GM19239 (cell line): ENCODE measurements at regions not wholly inside any gene's neighbourhood (a gene's known extent, or its start where the extent isn't known, plus 50 kb on each side); places are given as distances from the start of the nearest gene placed in this dataset.

ENCODE experiments used
- DNase-seq: peaks from one replicate; pipeline ENCODE4 v3.0.0; 2011; ENCODE audit warnings: low spot score; ENCODE audit not compliant: insufficient read length
- FAIRE-seq: peaks from 2 replicates; lab custom pipeline; 2011; peaks lifted over from hg19 to GRCh38; lab: Jason Lieb, UNC

- no peak for FAIRE-seq
- no peak for DNase-seq
Measured at GRCh38 chr2:13128139-13128538, 411.4 kb downstream of the TRIB2 start.

- no peak for FAIRE-seq
- no peak for DNase-seq
Measured at GRCh38 chr2:13135369-13135768, 418.6 kb downstream of the TRIB2 start.

GRCh38 chr2:13135856-13136255, 419.1 kb downstream of the TRIB2 start:
- no peak for DNase-seq
- FAIRE-seq = no peak

GRCh38 chr2:13137679-13138078, 420.9 kb downstream of the TRIB2 start:
- no peak for DNase-seq
- FAIRE-seq = no peak

- DNase-seq (no peak), FAIRE-seq (no peak)
Measured at GRCh38 chr2:13141315-13141714, 424.6 kb downstream of the TRIB2 start.

- FAIRE-seq = no peak
- DNase-seq = no peak
Measured at GRCh38 chr2:13143451-13143850, 426.7 kb downstream of the TRIB2 start.

GRCh38 chr2:13156916-13157315, 440.2 kb downstream of the TRIB2 start:
- DNase-seq = no peak
- no peak for FAIRE-seq

- FAIRE-seq = no peak
Measured at GRCh38 chr2:13158466-13158865, 441.7 kb downstream of the TRIB2 start.

GRCh38 chr2:13180729-13181128, 464.0 kb downstream of the TRIB2 start:
- FAIRE-seq (no peak), DNase-seq (no peak)

More at GRCh38 chr2:13158466-13158865, 441.7 kb downstream of the TRIB2 start:
- DNase-seq = no peak

- FAIRE-seq = no peak
Measured at GRCh38 chr2:13193075-13193474, 476.3 kb downstream of the TRIB2 start.

GRCh38 chr2:13193900-13194299, 477.2 kb downstream of the TRIB2 start:
- DNase-seq (peak; percentile 6), FAIRE-seq (peak; percentile 53)

More at GRCh38 chr2:13193075-13193474, 476.3 kb downstream of the TRIB2 start:
- DNase-seq = no peak

- no peak for FAIRE-seq
Measured at GRCh38 chr2:13195270-13195669, 478.5 kb downstream of the TRIB2 start.

GRCh38 chr2:13197248-13197647, 480.5 kb downstream of the TRIB2 start:
- no peak for FAIRE-seq

More at GRCh38 chr2:13195270-13195669, 478.5 kb downstream of the TRIB2 start:
- no peak for DNase-seq

GRCh38 chr2:13201924-13202323, 485.2 kb downstream of the TRIB2 start:
- no peak for FAIRE-seq

More at GRCh38 chr2:13197248-13197647, 480.5 kb downstream of the TRIB2 start:
- DNase-seq = no peak

GRCh38 chr2:13212115-13212514, 495.4 kb downstream of the TRIB2 start:
- FAIRE-seq = no peak
- DNase-seq = no peak

More at GRCh38 chr2:13201924-13202323, 485.2 kb downstream of the TRIB2 start:
- DNase-seq = no peak

- DNase-seq = no peak
- no peak for FAIRE-seq
Measured at GRCh38 chr2:13218205-13218604, 501.5 kb downstream of the TRIB2 start.

GRCh38 chr2:13227578-13227977, 510.8 kb downstream of the TRIB2 start:
- FAIRE-seq = no peak
- no peak for DNase-seq

- DNase-seq (no peak), FAIRE-seq (no peak)
Measured at GRCh38 chr2:13230221-13230620, 513.5 kb downstream of the TRIB2 start.

GRCh38 chr2:13240061-13240460, 523.3 kb downstream of the TRIB2 start:
- DNase-seq = no peak
- no peak for FAIRE-seq

- FAIRE-seq = peak; percentile 89
- DNase-seq = no peak
Measured at GRCh38 chr2:13240789-13241487, 524.2 kb downstream of the TRIB2 start.

GRCh38 chr2:13252615-13253014, 535.9 kb downstream of the TRIB2 start:
- FAIRE-seq (no peak), DNase-seq (no peak)

GRCh38 chr2:13255485-13255884, 538.7 kb downstream of the TRIB2 start:
- FAIRE-seq = no peak
- no peak for DNase-seq
